ENCODE measurements at regions not wholly inside any gene's neighbourhood (a gene's known extent, or its start where the extent isn't known, plus 50 kb on each side); places are given as distances from the start of the nearest gene placed in this dataset.

- DNase-seq (ENCODE audit: extremely low read depth, low read depth): no peak
- no peak for TF ChIP-seq CTCF (IDR thresholded peaks at IDR 0.05; ENCODE audit: low read depth, low read length)
These were observed 55.6 kb upstream of the DUSP10 start for GRCh38 chr1:221797506-221797905.

GRCh38 chr1:221796700-221797099 lies 54.8 kb upstream of the DUSP10 start:
- DNase-seq (ENCODE audit: extremely low read depth, low read depth): no peak
- no peak for TF ChIP-seq CTCF (IDR thresholded peaks at IDR 0.05; ENCODE audit: low read depth, low read length)

- DNase-seq (ENCODE audit: extremely low read depth, low read depth): no peak
- no peak for TF ChIP-seq CTCF (IDR thresholded peaks at IDR 0.05; ENCODE audit: low read depth, low read length)
These were observed 53.5 kb upstream of the DUSP10 start for GRCh38 chr1:221795380-221795779.

GRCh38 chr1:221794935-221795334 lies 53.0 kb upstream of the DUSP10 start:
- DNase-seq (ENCODE audit: extremely low read depth, low read depth): no peak
- TF ChIP-seq CTCF (IDR thresholded peaks at IDR 0.05; ENCODE audit: low read depth, low read length): no peak

- no peak for TF ChIP-seq CTCF (IDR thresholded peaks at IDR 0.05; ENCODE audit: low read depth, low read length)
- no peak for DNase-seq (ENCODE audit: extremely low read depth, low read depth)
These were observed 52.3 kb upstream of the DUSP10 start for GRCh38 chr1:221794079-221794670.

- no peak for TF ChIP-seq CTCF (IDR thresholded peaks at IDR 0.05; ENCODE audit: low read depth, low read length)
- no peak for DNase-seq (ENCODE audit: extremely low read depth, low read depth)
These were observed 51.7 kb upstream of the DUSP10 start for GRCh38 chr1:221793439-221794078.

GRCh38 chr1:221791846-221792245 lies 50.0 kb upstream of the DUSP10 start:
- no peak for DNase-seq (ENCODE audit: extremely low read depth, low read depth)
- no peak for TF ChIP-seq CTCF (IDR thresholded peaks at IDR 0.05; ENCODE audit: low read depth, low read length)
